ENCODE measurements at regions not wholly inside any gene's neighbourhood (a gene's known extent, or its start where the extent isn't known, plus 50 kb on each side); places are given as distances from the start of the nearest gene placed in this dataset.

- TF ChIP-seq CTCF (IDR thresholded peaks at IDR 0.05) (no peak), POLR2AphosphoS5 (IDR thresholded peaks at IDR 0.05) (no peak), EP300 (IDR thresholded peaks at IDR 0.05) (no peak), POLR2A (IDR thresholded peaks at IDR 0.05) (no peak)
- Histone ChIP-seq H3K9me3 (no peaks in the 10 kb centered on the region), H3K27me3 (no peaks in the 10 kb centered on the region), H3K27ac (no peak overlapping the region), H3K36me3 (no peaks in the 10 kb centered on the region), H3K4me3 (no peak overlapping the region), H3K4me1 (no peaks in the 10 kb centered on the region)
- 95 to 99% methylated on average over 3 of the region's 3 CpGs for WGBS, 2 donors
- DNase-seq (no peak), ATAC-seq (ENCODE audit: low FRiP score in 2 of 2) (no peak)
Observed at GRCh38 chr6:113598786-113599185, 258.4 kb upstream of the MARCKS start.

GRCh38 chr6:113599444-113599843, 257.7 kb upstream of the MARCKS start:
- ATAC-seq (ENCODE audit: low FRiP score in 2 of 2) (no peak), DNase-seq (no peak)
- Histone ChIP-seq H3K4me1 (no peaks in the 10 kb centered on the region), H3K9me3 (no peaks in the 10 kb centered on the region), H3K4me3 (no peak overlapping the region), H3K27ac (no peak overlapping the region), H3K27me3 (no peaks in the 10 kb centered on the region), H3K36me3 (no peaks in the 10 kb centered on the region)
- TF ChIP-seq POLR2AphosphoS5 (IDR thresholded peaks at IDR 0.05) (no peak), POLR2A (IDR thresholded peaks at IDR 0.05) (no peak), CTCF (IDR thresholded peaks at IDR 0.05) (no peak), EP300 (IDR thresholded peaks at IDR 0.05) (no peak)

- TF ChIP-seq EP300 (IDR thresholded peaks at IDR 0.05) (no peak), POLR2AphosphoS5 (IDR thresholded peaks at IDR 0.05) (no peak), CTCF (IDR thresholded peaks at IDR 0.05) (no peak), POLR2A (IDR thresholded peaks at IDR 0.05) (no peak)
- WGBS, 2 donors, result 44 to 54% methylated on average over 2 of the region's 2 CpGs
- peak in 1 of 2 donors; percentile 31 for DNase-seq
- Histone ChIP-seq H3K27me3 (no peaks in the 10 kb centered on the region), H3K27ac (no peak overlapping the region), H3K9me3 (no peaks in the 10 kb centered on the region), H3K4me1 (no peaks in the 10 kb centered on the region), H3K36me3 (no peaks in the 10 kb centered on the region), H3K4me3 (no peak overlapping the region)
- ATAC-seq (ENCODE audit: low FRiP score in 2 of 2), result no peak
Observed at GRCh38 chr6:113600551-113601339, 256.4 kb upstream of the MARCKS start.

GRCh38 chr6:113607821-113608545, 249.2 kb upstream of the MARCKS start:
- TF ChIP-seq EP300 (IDR thresholded peaks at IDR 0.05), result no peak
- TF ChIP-seq CTCF (IDR thresholded peaks at IDR 0.05), result no peak
- TF ChIP-seq POLR2AphosphoS5 (IDR thresholded peaks at IDR 0.05), result no peak
- no peak for TF ChIP-seq POLR2A (IDR thresholded peaks at IDR 0.05)
- WGBS, 2 donors, result 59 to 71% methylated on average over 2 of the region's 2 CpGs
- Histone ChIP-seq H3K27ac (no peak overlapping the region), H3K27me3 (no peaks in the 10 kb centered on the region), H3K9me3 (no peaks in the 10 kb centered on the region), H3K4me3 (no peak overlapping the region), H3K4me1 (peaks cover 0 to 7% (median 1%) of the 10 kb centered on the region in 4 donors), H3K36me3 (no peaks in the 10 kb centered on the region)
- no peak for ATAC-seq (ENCODE audit: low FRiP score in 2 of 2)
- DNase-seq, result no peak
